Motor neuron (in vitro differentiated cells): ENCODE measurements at regions not wholly inside any gene's neighbourhood (a gene's known extent, or its start where the extent isn't known, plus 50 kb on each side); places are given as distances from the start of the nearest gene placed in this dataset.
"Not testable (repeated sequence)": the region's sequence is repeated elsewhere in the genome, so short reads cannot be mapped to it uniquely, and the experiment has no call there.

Source experiments
- ATAC-seq, 8 experiments: fragments of 200-7000 bp; cut with Tn5 transposase; replicated peaks in 6 of 8; 2 replicates each; pipeline ENCODE4 v1.8.0; 2021; ENCODE audit warnings: mild to moderate bottlenecking in 8 of 8, moderate library complexity in 8 of 8
- H3K27ac ChIP-seq, 2 donors: fragments of 250-450 bp; sonication (Bioruptor Pico); 2 replicates each; pipeline ENCODE4 v1.9.0; 2021; ENCODE audit warnings: antibody characterized with exemption in 2 of 2, mild to moderate bottlenecking in 2 of 2, moderate library complexity in 1 of 2
- H3K4me1 ChIP-seq, 2 donors: fragments of 250-450 bp; sonication (Bioruptor Pico); replicated peaks in 1 of 2; 2 replicates each; pipeline ENCODE4 v1.6.1; 2021; ENCODE audit warnings: antibody characterized with exemption in 2 of 2, mild to moderate bottlenecking in 2 of 2, moderate library complexity in 1 of 2
- H3K4me3 ChIP-seq, 5 donors: fragments of 250-450 bp; sonication (Bioruptor Pico); 2 replicates each; pipeline ENCODE4 v1.9.0; 2021; ENCODE audit warnings: antibody characterized with exemption in 5 of 5, mild to moderate bottlenecking in 5 of 5, moderate library complexity in 4 of 5
- WGBS, 10 experiments: fragments of 450-650 bp; shearing (Covaris generic); methylation state at CpG; one replicate each; pipeline ENCODE4 v1.0.0; 2022; 5-methylcytosine and 5-hydroxymethylcytosine counted together
- in situ Hi-C, 9 experiments: fragments of 400-800 bp; cut with MboI; loops; one replicate each; pipeline ENCODE4 v1.15.0; 2021; ENCODE audit warnings: low sequenced_read_pairs in 9 of 9, low pct_unique_long_range_greater_than_20kb in 2 of 9; ENCODE audit not compliant: unreplicated experiment in 9 of 9

DNA sequence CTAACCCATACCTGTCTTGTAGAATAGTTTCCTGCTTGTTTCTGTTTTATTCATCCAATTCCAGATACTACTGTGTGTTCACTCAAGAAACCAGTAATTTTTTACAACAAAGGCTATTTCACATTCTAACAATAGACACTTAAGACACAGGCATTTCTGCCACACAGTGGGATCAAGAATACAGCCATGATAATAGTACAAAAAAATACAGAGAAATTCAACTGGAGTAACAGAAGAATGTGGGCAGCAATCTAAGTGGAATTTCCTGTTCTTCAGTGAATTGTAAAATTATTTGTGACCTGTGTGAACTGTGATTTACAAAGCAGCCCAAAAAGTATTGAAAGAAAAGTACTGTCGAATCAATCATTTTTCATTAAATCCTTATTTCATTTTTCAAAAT, 282.9 kb downstream of the CCER1 start:
- H3K4me3 ChIP-seq: no peak overlapping the region
- H3K27ac ChIP-seq: no peak overlapping the region
- WGBS, 10 experiments: 0 to 100% (median 81%) methylated on average over 1 of the region's 1 CpG; no CpG with 5 or more reads in 2 of the 10 experiments
- ATAC-seq: no peak
- in situ Hi-C loops: no loop called here
- no peaks in the 10 kb centered on the region for H3K4me1 ChIP-seq

DNA sequence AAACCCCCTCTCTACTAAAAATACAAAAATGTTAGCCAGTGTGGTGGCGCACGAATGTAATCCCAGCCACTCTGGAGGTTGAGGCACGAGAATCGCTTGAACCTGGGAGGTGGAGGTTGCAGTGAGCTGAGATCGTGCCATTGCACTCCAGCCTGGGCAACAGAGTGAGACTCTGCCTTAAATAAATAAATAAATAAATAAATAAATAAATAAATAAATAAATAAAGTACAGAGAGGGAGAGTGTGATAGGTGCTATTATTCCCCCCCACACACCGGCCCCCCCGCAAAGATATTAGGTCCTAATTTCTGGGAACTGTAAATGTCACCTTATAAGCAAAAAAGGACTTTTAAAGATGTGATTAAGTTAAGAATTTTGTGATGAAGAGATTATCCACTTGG, 291.0 kb downstream of the CCER1 start:
- in situ Hi-C loops, H3K4me3 ChIP-seq, H3K27ac ChIP-seq, ATAC-seq, H3K4me1 ChIP-seq: not testable (repeated sequence)
- WGBS, 10 experiments: 43 to 100% (median 91%) methylated on average over 2 to 7 of the region's 7 CpGs; no CpG with 5 or more reads in 3 of the 10 experiments

DNA sequence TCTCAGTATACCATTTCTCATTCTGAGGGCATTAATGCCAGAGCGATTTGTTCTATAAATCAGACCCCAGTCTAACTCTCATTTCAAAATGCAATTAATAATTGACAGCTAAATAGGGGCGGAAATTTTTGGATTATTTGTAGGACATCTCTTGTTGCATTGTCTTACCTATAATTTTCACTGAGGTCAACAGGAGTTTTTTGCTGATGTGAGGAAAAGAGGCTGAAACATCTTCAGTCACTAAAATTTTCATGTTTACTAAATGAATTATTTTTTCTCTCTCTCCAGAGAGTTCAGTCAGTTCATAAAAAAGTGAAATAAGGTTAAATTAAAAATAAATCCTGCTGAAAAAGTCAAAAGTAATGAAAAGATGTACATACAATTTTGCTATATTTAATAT, 295.9 kb downstream of the CCER1 start:
- in situ Hi-C loops: no loop called here
- ATAC-seq: no peak
- Histone ChIP-seq H3K4me3 (no peak overlapping the region), H3K4me1 (no peaks in the 10 kb centered on the region), H3K27ac (no peak overlapping the region)
- 79 to 100% (median 96%) methylated on average over 1 to 2 of the region's 2 CpGs; no CpG with 5 or more reads in 1 of the 10 experiments for WGBS, 10 experiments

DNA sequence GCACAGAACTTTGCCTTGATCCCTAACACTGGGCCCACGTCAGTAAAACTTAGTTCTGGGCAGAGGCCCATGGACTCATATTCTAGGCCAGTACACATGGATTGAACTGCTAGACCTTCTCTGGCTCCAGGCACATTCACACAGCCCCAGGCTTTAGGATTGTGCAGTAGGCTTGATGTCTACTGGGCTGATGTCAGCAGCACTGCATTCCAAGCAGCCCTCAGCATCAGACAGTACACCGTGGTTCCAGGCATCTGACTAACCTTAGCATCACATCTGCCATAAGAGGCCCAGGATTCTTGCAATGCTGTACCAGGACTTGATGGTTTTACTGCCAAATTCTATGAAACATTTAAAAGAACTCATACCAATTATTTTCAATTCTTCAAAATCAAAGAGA, 301.9 kb downstream of the CCER1 start:
- H3K27ac ChIP-seq: no peak overlapping the region
- H3K4me1 ChIP-seq: no peaks in the 10 kb centered on the region
- in situ Hi-C loops: no loop called here
- 0 to 100% (median 60%) methylated on average over 1 of the region's 2 CpGs; no CpG with 5 or more reads in 5 of the 10 experiments for WGBS, 10 experiments
- ATAC-seq: peak in 2 of 8 experiments; percentile 40 to 74
- H3K4me3 ChIP-seq: no peak overlapping the region

DNA sequence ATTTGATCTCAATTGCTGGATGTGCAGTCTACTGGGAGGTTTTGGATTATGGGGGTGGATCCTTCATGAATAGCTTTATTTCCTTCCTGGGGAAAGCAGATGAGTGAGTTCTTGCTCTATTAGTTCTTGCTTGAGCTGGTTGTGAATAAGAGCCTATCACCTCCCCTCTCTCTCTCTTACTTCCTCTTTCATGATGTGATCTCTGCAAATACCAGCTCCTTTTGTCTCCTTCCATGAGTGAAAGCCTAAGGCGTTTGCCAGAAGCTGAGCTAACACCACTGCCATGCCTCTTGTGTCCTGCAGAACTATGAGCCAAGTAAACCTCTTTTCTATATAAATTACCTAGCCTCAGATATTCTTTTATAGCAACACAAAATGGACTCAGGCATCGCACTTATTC, 302.7 kb downstream of the CCER1 start:
- Histone ChIP-seq H3K4me1 (no peaks in the 10 kb centered on the region), H3K4me3 (no peak overlapping the region), H3K27ac (no peak overlapping the region)
- peak in 4 of 8 experiments; percentile 8 to 92 (median 48) for ATAC-seq
- WGBS, 10 experiments: 51 to 75% (median 59%) methylated on average over 2 of the region's 2 CpGs; no CpG with 5 or more reads in 2 of the 10 experiments
- in situ Hi-C loops: no loop called here

DNA sequence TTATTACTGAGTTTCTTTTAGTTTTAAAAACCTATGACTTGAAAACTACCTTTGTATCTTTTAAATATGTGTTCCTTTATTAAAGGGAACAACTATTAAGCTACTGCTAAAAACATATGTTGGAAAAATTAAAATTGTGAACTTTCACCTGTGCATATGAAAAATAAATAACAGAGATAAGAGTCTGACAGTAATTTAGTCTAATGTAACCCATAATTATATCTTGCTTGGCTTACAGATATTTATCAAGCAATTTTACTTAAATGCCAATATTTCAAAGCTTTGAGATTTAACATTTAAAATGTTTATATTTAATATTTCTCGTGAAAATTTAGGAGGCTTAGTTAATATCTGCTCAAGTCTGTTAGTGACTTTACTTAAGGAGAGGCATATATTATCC, 309.8 kb downstream of the CCER1 start:
- no peak for ATAC-seq
- Histone ChIP-seq H3K4me1 (no peaks in the 10 kb centered on the region), H3K4me3 (no peak overlapping the region), H3K27ac (no peak overlapping the region)
- in situ Hi-C loops: no loop called here
- 31 to 100% (median 81%) methylated on average over 1 of the region's 1 CpG; no CpG with 5 or more reads in 2 of the 10 experiments for WGBS, 10 experiments

DNA sequence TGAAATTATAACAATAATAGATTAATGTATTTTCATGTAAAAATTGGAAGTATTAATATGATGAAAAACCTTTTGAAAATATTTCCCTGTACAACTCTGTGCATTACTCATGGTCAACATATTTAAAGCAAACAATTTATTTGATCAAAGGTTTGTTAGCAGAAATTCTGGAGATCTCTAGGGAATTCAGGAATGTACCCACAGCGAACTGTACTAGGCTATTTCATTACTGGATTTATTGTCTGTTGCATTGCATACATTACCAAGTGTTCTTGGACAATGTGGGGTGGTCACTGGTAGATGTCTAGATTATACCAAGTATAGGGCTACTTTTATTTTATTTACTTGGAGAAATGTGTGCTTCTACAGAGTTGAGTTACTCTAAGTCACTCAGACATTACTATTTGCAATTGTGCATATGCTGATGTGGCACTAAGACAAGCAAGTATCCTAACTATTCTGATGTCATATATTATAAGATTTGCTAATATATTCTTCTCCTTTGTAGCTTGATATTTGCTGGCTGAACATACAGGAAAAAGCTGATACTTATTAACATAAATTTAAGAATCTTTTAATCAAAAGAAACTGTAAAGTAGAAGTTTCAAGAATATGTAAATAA, 323.3 kb downstream of the CCER1 start:
- ATAC-seq: peak in 2 of 8 experiments; percentile 84 to 96
- H3K27ac ChIP-seq: no peak overlapping the region
- 0 to 60% (median 39%) methylated on average over 1 of the region's 1 CpG; no CpG with 5 or more reads in 2 of the 10 experiments for WGBS, 10 experiments
- H3K4me3 ChIP-seq: no peak overlapping the region
- in situ Hi-C loops: no loop called here
- no peaks in the 10 kb centered on the region for H3K4me1 ChIP-seq

DNA sequence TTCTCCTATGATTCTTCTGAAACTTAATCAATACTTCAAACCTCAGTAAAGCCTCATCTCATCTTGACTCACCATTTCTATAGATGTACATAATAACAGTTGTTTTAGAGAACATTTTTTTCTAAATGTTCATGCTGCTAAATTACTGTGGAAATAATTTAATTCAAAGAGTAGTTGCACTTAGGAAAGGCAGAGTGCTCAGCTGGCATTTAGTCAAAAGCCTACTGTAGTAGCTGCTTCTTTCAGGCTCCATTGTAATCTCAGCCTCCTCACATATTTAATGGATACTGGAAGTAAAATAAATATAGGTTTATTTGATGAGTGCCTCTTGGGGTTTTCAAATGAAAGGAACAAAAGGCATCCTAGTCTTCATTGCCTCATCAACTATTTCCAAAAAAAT, 325.0 kb downstream of the CCER1 start:
- H3K27ac ChIP-seq: no peak overlapping the region
- H3K4me1 ChIP-seq: no peaks in the 10 kb centered on the region
- H3K4me3 ChIP-seq: no peak overlapping the region
- in situ Hi-C loops: no loop called here
- ATAC-seq: no peak

DNA sequence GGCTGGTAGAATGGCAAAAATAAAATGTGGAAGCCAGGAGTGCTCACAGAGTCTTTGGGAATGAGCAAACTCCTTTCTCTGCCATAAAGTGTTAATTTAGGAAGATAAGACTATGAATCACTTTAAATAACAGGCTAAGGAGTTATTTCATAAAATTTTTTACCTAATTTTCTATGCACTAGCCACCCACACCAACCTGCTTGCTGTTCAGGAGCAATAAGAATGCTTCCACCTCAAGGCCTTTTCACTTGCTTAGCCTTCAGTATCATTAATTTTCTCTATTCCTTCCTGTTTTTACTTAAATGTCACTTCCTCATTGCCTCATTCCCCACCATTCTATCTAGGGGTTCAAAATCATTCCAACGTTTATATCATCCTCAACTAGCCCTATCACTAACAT, 326.8 kb downstream of the CCER1 start:
- 22 to 80% (median 71%) methylated on average over 1 of the region's 1 CpG; no CpG with 5 or more reads in 1 of the 10 experiments for WGBS, 10 experiments
- no peak overlapping the region for H3K27ac ChIP-seq
- no peak for ATAC-seq
- no peak overlapping the region for H3K4me3 ChIP-seq
- in situ Hi-C loops: no loop called here
- no peaks in the 10 kb centered on the region for H3K4me1 ChIP-seq

DNA sequence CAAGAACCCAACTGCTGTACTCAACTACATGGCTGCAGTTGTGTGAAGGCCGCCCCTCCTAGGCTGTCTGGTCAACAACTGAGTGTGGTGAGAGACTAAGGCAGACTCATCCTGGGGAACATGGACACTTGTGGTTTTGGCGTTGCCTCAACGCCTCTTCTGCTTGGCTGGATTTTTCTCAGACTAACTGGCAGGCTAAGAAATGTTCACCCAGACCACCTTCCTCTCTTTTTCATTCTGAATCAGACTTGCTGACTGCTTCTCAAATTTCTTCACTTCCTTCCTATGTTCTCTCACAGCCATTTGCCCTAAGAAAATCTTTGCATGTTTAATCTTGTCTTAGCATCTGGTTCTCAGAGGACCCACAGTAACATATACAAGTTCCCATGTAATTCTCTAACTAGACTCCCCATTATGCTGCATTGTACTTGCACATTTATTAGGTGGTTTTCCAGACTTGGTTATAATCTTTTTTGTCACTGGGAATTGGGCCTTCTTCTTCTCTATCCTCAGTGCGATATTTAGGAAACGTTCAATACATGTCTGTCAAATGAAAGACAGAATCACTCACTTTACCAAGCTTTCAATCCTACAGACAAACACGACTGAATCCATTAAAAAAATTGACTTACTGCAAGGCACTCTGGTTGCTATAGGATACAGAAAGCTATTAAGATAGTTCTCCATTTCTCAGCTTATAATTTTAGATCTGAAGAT, 327.6 kb downstream of the CCER1 start:
- Histone ChIP-seq H3K27ac (no peak overlapping the region), H3K4me3 (no peak overlapping the region), H3K4me1 (no peaks in the 10 kb centered on the region)
- 11 to 100% (median 82%) methylated on average over 1 to 6 of the region's 6 CpGs; no CpG with 5 or more reads in 1 of the 10 experiments for WGBS, 10 experiments
- no peak for ATAC-seq
- in situ Hi-C loops: no loop called here

DNA sequence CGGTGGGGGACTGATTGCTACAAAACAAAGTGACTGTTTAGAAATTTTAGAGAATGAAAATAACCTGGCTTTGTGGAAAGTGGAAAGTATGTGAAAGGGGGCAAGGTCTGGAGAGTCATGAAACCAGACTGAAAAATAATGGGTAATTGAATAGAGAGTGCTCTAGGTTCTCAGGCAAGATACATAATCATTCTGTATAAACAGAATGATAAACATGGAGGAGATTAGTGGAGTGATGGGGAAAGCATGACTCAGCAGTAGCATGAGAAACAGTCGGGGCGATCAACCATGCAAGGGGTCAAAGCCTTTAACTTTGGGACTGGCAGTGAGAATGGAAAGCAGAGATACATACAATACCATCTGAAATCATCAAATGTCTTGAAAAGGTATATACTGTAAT, 332.5 kb downstream of the CCER1 start:
- ATAC-seq: no peak
- WGBS, 10 experiments: 51 to 90% (median 85%) methylated on average over 2 to 3 of the region's 3 CpGs
- Histone ChIP-seq H3K4me3 (no peak overlapping the region), H3K4me1 (no peaks in the 10 kb centered on the region), H3K27ac (no peak overlapping the region)
- in situ Hi-C loops: no loop called here

DNA sequence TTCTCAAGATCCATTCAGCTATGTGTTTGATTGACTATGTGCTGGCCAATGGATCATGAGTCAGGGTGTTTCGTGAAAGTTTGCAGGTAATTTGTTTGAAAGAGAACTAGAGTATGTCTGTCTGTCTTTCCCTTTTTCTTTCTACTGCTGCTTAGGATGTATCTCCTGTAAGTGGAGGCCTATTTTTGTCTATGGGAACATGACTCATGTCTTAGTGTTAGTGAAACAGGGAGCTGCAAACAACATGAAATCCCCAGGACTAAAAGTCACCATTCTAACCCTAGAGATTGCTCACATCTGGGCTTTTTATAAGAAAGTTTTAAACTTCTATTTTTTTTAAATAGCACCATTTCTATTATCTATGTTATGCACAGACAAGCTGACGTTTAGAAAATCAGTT, 333.0 kb downstream of the CCER1 start:
- 0 to 90% (median 67%) methylated on average over 1 to 2 of the region's 2 CpGs; no CpG with 5 or more reads in 2 of the 10 experiments for WGBS, 10 experiments
- no peaks in the 10 kb centered on the region for H3K4me1 ChIP-seq
- no peak overlapping the region for H3K27ac ChIP-seq
- in situ Hi-C loops: no loop called here
- H3K4me3 ChIP-seq: no peak overlapping the region
- ATAC-seq: no peak

DNA sequence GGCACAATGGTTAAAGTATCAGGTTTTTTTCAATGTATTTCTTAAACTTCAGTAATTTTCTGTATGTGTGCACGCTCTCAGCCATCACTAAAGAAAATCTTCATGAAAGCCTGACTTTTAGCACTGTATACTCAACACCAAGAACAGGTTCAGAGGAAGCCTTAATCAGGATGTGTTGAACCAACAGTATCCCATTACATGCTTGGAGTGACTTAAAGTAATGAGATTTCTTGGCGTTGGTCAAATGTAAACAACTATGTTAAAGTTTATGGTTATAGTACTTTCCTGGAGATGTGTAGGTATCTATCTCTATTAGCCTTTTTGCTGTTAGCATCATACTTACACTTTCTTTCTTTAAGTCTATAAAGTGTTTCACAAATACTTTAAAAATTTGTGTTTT, 335.0 kb downstream of the CCER1 start:
- Histone ChIP-seq H3K27ac (no peak overlapping the region), H3K4me3 (no peak overlapping the region), H3K4me1 (no peaks in the 10 kb centered on the region)
- in situ Hi-C loops: no loop called here
- no peak for ATAC-seq
- 40 to 100% (median 85%) methylated on average over 1 to 2 of the region's 2 CpGs; no CpG with 5 or more reads in 2 of the 10 experiments for WGBS, 10 experiments

DNA sequence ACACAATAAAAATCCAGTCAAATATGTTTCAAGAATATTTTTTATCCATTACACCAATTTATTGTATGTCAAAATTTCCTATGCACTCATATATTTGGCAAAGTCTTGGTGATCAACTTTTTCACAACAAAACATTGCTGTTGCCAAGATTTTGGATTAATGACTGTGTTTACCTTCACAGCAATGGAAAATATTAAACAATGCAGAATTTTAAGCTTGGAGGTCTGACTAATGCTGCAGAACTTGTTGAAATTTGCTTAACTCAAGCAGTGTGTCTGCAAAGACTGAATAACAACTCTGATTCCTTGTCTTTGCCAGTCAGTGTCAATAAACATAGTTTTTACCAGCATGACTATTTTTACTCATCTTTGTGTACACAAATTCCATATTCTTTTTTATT, 336.4 kb downstream of the CCER1 start:
- no peak for ATAC-seq
- in situ Hi-C loops: no loop called here
- H3K4me1 ChIP-seq: no peaks in the 10 kb centered on the region
- H3K27ac ChIP-seq: no peak overlapping the region
- no peak overlapping the region for H3K4me3 ChIP-seq
